GM23338 (cell line): ENCODE measurements at regions not wholly inside any gene's neighbourhood (a gene's known extent, or its start where the extent isn't known, plus 50 kb on each side); places are given as distances from the start of the nearest gene placed in this dataset.

Experiments
- EZH2phosphoT487 ChIP-seq: fragments of 200-600 bp; sonication (generic); IDR thresholded peaks from one replicate; pipeline ENCODE4 v1.8.1; 2018; ENCODE audit warnings: antibody characterized with exemption; ENCODE audit not compliant: unreplicated experiment
- POLR2AphosphoS5 ChIP-seq: IDR thresholded peaks from 2 replicates; pipeline ENCODE4 v1.6.1; 2016; ENCODE audit warnings: antibody characterized with exemption, low read depth
- TF ChIP-seq, protein P1 (sequence below): IDR thresholded peaks from one replicate; pipeline ENCODE4 v1.6.1; 2018; ENCODE audit warnings: antibody characterized with exemption; ENCODE audit not compliant: unreplicated experiment
- TF ChIP-seq, protein P2 (sequence below), 2 experiments: fragments of 200-600 bp in 1 of 2; sonication (generic) in 1 of 2; conservative IDR thresholded peaks; 2 replicates each; pipeline versions ENCODE4 v1.5.1 to v1.6.1; 2016 to 2017; ENCODE audit warnings: antibody characterized with exemption in 2 of 2, low read depth in 2 of 2, mild to moderate bottlenecking in 2 of 2, moderate library complexity in 1 of 2

DNA sequence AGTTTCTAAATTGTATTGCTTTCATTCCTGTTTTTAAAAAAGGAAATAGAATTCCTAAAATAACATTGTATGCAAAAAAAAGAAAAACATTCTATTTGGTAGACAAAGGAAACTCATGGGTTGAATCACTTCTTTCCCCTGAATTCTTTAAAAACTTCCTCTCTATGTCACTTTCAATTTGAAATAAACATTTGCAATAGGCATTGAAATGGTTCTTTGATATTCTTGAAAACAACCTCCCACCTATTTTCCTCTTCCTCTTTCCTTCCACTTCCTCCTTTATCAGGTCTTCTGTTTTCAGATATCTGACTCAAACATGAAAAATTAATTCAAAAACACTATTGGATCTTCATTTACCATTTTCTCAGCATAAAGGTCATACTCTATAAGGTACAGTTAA, 442.0 kb upstream of the MEF2C start:
- TF ChIP-seq, protein P1, sequence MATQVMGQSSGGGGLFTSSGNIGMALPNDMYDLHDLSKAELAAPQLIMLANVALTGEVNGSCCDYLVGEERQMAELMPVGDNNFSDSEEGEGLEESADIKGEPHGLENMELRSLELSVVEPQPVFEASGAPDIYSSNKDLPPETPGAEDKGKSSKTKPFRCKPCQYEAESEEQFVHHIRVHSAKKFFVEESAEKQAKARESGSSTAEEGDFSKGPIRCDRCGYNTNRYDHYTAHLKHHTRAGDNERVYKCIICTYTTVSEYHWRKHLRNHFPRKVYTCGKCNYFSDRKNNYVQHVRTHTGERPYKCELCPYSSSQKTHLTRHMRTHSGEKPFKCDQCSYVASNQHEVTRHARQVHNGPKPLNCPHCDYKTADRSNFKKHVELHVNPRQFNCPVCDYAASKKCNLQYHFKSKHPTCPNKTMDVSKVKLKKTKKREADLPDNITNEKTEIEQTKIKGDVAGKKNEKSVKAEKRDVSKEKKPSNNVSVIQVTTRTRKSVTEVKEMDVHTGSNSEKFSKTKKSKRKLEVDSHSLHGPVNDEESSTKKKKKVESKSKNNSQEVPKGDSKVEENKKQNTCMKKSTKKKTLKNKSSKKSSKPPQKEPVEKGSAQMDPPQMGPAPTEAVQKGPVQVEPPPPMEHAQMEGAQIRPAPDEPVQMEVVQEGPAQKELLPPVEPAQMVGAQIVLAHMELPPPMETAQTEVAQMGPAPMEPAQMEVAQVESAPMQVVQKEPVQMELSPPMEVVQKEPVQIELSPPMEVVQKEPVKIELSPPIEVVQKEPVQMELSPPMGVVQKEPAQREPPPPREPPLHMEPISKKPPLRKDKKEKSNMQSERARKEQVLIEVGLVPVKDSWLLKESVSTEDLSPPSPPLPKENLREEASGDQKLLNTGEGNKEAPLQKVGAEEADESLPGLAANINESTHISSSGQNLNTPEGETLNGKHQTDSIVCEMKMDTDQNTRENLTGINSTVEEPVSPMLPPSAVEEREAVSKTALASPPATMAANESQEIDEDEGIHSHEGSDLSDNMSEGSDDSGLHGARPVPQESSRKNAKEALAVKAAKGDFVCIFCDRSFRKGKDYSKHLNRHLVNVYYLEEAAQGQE = no peak
- TF ChIP-seq POLR2AphosphoS5 (no peak), EZH2phosphoT487 (no peak)
- TF ChIP-seq, protein P2, sequence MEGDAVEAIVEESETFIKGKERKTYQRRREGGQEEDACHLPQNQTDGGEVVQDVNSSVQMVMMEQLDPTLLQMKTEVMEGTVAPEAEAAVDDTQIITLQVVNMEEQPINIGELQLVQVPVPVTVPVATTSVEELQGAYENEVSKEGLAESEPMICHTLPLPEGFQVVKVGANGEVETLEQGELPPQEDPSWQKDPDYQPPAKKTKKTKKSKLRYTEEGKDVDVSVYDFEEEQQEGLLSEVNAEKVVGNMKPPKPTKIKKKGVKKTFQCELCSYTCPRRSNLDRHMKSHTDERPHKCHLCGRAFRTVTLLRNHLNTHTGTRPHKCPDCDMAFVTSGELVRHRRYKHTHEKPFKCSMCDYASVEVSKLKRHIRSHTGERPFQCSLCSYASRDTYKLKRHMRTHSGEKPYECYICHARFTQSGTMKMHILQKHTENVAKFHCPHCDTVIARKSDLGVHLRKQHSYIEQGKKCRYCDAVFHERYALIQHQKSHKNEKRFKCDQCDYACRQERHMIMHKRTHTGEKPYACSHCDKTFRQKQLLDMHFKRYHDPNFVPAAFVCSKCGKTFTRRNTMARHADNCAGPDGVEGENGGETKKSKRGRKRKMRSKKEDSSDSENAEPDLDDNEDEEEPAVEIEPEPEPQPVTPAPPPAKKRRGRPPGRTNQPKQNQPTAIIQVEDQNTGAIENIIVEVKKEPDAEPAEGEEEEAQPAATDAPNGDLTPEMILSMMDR (conservative IDR thresholded peaks at IDR 0.05; ENCODE audit: low read depth in 2 of 2) = no peak
